NCI-H82 (cell line): ENCODE measurements at regions not wholly inside any gene's neighbourhood (a gene's known extent, or its start where the extent isn't known, plus 50 kb on each side); places are given as distances from the start of the nearest gene placed in this dataset.

Source experiments
- DNase-seq: peaks from one replicate; lab custom pipeline; 2025; lab: John Stamatoyannopoulos, UW

DNA sequence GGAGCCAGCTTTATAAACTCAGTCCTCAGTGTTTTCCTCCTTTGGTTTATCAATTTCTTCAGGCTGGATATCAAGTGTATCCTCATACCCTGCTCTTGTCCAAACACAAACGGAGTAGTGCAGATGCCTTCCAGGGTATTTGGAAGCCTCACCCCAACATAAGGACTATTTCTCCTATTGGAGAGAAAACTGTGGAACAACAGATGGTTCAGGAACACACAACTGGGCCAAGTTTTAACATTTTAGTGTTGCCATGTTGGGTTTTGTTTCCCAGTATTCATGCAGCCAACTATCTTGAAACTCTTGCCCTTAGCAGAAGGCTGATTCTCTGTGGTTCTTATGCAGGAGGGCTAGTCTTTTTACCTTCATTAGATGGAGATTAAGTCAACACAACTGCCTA, 398.1 kb downstream of the GABRB3 start:
- no peak for DNase-seq

DNA sequence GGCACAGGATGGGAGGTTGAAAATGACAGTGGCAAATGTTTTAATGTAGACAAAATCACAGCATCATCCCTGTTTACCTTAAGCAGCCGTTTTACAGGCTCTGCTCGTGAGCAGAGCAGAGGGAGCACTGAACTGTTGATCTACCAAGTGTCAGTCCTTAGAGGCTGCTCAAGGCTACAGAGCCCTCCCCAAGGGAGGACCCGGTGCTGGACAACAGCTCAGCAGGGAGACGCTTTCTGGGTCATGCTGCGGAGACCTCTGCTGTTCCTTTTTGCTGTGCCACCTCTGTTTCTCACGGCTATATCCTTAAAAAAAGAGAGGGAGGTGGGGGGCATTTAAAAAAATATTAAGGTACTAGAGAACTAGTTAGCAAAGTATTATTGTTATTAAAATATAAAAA, 400.2 kb downstream of the GABRB3 start:
- DNase-seq = no peak

DNA sequence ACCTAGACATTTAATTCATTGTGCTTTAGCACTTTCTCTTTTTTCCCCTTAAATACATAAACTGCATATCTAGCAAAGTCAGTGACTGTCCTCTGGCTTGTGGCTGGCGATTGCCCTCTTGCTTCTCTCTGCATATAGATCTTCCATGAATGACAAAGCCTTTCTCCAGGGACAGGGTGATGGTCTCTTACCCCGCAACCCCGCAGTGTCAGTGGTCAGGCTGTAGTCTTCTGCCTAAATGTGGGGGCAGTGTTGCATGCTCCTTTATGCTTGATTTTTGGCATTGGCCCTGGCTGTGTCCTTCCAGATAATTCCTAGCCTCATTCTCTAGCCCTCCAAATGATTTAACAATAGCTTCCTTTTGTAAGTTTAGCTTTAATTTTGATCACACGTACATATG, 407.8 kb downstream of the GABRB3 start:
- no peak for DNase-seq

DNA sequence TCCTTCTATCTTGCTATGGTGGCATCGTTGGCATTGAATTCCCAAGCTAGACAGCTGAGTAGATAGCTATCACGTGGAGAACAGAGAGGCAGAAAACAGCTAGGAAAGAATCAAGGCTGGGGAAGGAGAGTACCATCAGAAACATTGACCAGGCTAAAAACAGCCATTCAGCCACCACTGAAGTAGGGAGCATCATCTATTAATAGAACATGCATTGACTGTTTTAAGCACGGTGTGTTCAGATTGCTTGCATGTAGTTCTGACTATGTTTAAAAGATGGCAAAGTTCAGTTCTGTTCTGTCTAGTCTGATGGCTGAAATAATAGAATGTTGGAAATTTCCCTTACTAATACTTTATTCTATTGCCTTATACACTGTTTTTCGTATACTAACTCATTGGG, 413.0 kb downstream of the GABRB3 start:
- DNase-seq = no peak

DNA sequence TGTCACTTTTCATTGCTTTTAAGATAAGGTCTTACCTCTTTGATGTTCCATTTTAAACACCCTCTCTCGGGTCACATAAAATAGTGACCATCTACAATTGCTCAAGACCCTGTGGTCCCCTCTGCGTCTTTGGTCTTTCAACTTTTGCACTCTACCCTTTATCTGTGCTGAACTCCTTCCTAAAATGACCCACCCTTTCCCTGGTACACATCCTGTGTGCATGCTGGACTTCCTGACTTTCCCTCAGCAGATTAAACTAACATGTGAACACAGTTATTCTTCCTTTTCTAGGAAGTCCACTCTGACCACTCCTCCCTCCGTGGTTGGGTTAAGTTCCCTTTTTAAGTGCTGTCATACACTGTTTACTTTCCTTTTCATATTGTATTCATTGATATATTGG, 414.2 kb downstream of the GABRB3 start:
- DNase-seq = no peak

DNA sequence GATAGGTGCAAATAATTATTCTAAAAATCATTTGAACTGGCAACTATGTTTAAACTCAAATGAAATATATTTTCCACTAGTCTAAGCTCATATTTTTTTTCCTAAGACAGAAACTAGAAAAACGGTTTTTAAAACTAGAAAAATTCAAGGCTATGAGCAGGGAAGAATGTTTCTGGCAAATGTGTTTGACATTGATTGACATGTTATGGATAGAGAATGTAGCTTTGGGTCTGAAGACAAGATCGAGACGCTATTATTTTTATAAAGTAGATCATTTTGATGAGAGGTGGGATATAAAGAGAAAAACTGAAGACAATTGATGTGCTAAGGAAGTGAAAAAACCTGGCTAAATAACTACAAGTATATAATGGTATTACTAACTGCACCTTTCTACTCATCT, 415.2 kb downstream of the GABRB3 start:
- DNase-seq = no peak

DNA sequence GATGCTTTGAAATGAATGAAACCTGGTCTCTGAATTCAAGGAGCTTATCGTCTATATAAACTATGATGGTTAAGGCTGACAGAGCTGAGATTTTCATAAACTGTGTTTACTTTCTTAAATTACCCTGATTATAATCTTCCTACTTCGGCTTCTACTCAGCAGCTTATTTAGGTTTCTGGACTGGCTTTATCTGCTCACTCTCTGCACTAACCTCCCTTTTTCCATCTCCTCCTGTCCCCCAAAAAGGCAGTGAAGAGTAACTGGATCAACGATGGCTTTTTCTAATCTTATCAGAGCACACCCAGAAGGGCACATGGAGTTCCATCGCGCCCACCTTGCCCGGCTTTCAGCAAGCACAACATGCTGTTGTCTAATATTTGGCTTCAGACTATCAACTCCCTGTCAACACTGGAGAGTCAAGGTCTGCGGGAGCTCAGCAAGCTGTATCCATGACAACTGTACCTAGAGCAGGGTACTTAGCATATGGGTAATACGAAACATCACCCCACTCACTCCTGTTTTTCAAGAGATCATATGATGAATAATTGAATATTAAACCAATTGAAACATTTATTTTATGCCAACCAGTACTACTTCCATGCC, 417.3 kb downstream of the GABRB3 start:
- no peak for DNase-seq

DNA sequence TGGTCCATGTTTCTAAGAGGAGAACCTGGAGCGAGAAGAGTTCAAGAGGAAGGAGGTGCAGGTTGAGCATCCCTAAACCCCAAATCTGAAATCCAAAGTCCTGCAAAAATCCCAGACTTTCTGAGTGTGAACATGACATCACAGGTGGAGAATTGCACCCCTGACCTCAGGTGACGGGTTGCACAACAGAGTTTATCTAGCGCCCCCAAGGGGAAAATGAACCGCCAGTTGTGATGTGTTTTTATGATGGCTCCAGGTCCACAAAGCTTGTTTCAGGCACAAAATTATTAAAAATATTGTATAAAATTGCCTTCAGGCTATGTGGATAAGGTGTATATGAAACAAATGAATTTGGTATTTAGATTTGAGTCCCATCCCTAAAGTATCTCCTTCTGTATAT, 420.0 kb downstream of the GABRB3 start:
- no peak for DNase-seq

DNA sequence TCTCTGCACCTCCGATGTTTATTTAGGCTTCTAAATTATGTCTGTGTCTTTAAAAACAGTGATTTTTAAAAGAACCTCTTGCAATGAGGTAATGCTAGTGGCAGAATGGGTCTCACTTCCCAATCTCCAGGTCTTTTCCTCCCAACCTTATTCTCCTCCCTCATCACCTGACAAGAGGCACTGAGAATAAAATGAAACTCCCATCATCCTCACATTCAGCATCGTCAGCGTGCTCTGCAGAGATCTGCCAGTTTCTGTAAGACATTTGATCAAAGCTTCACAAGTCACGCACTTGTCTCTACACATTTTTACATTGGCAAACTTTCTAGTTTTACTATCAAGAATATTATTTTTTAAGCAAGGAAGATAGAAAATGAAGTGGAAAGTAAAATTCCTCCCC, 420.5 kb downstream of the GABRB3 start:
- DNase-seq = no peak

DNA sequence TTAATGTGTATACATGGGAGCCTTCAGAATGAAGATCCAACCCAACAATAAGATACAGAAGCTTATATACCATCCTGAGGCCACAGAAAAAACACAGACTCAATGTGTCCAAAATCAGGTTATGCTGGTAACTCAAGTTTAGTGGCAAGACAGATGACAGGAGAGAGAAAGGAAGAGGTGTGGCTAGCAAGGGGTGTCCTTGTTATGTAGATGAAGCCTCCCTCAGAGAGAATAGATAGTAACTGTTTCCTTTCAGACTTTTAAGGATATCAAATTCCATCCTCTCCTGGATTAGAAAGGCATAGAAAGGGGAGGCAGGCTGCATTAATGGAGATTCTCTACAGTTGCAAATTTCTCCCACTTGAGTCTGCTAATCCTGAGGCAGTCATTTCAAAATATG, 447.4 kb downstream of the GABRB3 start:
- no peak for DNase-seq

DNA sequence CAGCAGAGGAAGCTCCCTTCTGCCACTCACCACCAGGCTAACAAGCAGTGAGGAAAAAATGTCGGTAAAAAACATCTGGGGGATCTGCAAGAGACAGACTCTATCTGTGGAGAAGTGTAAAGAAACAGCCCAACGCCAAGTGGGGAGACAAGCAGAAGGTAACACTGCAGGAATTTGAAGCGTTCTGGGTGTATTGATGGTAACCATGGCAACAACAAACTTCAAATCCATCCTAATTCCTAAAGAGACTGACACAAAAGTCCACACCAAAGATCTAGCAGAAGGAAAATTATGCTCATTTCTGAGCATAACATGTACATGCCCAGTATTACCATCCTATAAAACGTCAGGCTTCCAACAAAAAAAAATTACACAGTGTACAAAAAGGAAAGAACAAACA, 449.3 kb downstream of the GABRB3 start:
- no peak for DNase-seq

DNA sequence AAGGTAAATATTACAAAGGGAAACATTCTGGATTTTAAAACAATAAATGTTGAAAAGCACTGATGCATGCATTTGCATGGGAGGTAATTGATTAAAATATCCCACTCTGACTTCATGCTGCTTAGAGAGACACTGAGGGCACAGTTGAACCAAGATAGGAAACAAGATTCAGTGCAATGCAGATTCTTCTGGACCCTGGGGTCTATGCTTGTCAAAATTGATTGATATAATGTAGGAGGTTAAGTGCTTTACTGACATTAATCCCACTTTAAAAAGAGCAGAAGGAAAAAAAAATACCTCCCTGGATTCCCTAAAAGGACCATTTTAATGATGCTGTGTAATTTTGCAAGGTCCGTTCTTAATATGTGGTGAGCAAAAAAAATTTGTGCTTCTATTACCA, 454.2 kb downstream of the GABRB3 start:
- no peak for DNase-seq

DNA sequence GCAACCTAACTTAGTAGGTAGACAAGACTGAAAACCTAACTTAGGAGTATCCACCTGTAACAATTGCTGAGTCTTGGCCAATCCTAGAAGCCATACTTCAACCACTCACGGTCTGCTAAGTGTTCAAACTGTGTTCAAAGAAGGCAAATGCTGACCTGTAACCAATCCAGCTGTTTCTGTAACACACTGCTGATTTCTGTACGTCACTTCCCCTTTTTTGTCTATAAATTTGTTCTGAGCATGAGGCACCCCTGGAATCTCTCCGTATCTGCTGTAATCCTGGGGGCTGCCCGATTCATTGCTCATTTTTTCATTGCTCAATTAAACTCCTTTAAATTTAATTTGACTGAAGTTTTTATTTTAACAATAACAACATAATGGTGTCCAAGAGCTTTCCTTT, 451.4 kb upstream of the ATP10A start:
- no peak for DNase-seq

DNA sequence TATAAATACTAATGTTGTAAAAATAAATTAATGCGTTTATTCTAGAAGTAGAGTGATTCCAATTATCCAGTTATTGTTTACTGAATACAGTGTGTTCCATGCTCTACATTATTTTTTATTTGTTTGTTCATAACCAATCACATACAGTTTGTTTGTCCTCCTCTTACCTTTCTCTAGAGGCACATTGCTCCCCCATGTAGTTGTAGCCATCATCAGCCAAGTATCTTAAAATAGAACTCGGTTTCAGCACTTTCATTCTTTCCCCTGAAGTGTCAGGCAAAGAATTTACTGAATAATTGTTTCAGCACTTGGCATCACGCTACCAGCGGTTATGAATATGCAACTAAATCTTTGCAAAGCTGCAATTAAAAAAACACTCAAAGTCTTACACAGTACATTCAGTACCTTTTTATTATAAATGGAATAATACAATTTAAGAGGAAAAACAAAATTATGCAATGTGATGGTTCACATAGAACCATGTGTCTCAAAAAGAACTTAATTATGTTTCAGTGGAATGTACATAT, 448.6 kb upstream of the ATP10A start:
- no peak for DNase-seq

DNA sequence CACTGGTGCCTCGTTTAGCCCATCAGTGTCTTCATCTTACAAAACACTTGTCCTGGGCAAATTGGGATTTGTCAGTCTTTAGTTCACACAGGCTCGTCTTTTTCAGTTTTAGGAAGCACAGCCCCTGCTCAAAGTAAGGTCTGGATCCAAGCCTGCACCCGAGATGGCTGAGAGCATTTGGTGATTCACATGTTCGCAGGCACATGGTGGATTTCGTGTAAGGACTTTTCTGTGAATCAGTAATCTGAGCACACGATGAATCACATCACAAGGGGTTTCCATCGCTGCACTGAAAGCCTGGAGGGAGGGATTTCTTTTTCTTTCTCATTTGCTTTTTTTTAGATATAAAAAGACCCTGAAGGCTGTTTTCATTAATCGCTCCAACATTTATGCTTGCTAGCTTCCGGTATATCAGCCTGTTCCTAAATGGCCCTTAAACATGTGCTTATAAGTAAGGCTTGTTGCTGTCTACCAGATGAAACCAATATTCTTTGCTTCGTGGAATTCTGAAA, 435.6 kb upstream of the ATP10A start:
- no peak for DNase-seq

DNA sequence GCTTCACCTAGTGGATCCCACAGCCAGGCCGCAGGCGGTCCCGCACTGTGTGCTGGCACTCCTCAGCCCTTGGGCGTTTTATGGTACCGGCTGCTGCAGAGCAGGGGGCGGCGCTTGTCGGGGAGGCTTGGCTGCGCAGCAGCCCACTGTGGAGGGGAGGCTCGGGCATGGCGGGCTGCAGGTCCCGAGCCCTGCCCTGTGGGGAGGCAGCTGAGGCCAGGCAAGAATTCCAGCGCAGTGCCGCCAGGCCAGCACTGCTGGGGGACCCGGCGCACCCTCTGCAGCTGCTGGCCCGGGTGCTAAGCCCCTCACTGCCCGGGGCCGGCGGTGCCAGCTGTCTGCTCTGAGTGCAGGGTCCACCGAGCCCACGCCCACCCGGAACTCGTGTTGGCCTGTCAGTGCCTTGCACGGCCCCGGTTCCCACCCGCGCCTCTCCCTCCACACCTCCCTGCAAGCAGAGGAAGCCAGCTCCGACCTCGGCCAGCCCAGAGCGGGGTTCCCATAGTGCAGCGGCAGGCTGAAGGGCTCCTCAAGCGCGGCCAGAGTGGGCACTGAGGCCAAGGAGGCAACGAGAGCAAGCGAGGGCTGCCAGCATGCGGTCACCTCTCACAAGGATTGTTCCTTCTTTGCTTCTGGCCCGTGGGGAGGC, 435.0 kb upstream of the ATP10A start:
- no peak for DNase-seq

DNA sequence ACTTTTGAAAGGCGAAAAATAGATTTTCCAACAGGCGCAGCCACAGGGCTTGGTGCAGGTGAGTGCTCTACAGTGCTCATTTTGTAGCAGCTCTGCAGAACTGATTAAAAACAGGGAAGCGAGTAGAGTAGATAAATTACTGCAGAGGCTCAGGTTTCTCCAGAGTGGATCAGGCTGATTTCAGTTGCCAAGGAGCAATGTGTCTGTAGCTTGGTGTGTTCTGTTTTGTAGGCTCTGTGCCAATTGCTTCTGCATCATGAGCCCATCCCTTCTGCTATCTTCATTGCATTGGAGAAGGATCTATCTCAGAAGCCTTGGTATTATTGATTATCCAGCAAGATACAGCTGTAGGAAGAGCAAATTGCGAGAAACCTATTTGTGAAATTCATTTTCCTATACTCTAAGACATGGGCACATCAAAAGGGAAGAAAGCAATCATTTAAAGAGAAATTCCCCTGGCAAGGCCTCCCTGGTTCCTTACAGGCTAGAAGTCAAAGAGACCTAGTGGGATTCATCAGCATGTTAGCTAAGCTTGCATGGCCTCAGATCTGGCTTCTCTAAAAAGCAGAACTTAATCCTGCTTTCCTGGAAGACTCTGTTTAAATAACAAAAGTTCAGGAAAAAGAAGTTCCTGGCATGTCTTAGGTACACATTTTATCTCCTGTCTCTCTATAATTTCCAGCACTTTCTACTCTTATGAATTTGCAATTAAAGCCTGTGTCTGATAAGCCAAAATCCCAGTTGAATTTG, 432.4 kb upstream of the ATP10A start:
- no peak for DNase-seq

DNA sequence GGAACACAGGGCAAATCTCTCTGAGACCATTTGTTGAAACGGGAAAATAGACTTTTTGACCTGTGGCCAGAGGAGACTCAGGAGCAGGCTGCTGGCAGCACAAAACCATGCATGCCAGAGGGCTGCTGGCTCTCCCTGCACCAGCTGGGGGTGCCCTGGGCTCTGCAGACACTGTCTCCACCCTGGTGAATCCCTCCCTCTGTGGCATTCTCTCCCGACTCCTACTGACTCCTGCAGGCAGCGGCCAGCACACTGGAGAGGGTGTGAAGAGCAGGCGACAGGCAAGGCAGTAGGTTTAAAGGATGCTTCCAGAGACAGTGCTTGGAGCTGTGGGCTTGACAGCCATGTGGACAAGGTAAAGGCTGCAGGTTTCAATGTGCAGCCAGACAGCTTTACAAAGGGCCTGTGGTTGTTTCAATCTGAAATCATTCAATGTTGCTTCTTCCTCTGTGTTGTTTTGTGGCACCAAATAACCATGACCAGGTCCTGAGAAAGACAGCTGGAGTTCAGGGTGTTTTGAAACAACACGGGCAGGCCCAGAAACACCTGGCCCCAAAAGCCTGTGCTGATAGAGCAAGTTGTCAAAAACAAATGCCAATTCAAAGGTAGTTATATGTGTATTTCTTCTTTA, 431.0 kb upstream of the ATP10A start:
- DNase-seq = no peak

DNA sequence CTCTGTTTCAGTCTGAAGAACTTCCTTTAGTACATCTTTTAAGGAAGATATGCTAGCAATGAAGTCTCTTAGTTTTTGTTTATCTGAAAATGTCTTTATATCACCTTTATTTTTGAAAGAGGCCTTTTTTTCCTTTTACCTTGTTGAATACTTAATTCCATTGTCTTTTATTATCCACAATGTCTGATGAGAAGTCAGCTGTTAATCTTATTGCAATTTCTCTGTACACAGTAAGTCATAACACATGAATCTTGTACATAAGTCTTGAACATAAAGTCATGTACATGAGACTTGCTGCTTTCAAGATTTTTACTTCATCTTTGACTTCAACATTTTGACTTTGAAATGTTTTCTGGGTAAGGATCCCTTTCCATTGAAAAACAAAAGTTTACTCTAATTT, 424.3 kb upstream of the ATP10A start:
- DNase-seq = no peak

DNA sequence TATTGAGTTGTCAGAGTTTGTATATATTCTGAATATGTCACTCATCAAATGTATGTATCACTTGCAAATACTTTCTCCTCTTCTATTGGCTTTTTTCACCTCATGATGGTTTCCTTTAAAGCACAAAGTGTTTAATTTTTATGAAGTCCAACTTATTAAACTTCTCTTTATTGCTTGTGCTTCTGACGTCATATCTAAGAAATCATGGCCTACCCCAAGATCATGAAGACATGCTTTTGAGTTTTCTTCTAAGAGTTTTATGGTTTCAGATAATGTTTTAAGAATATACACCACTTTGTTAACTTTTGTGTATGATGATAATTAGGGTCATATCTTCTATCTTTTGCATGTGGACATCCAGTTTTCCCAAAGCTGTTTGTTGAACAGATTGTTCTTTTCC, 417.2 kb upstream of the ATP10A start:
- no peak for DNase-seq

DNA sequence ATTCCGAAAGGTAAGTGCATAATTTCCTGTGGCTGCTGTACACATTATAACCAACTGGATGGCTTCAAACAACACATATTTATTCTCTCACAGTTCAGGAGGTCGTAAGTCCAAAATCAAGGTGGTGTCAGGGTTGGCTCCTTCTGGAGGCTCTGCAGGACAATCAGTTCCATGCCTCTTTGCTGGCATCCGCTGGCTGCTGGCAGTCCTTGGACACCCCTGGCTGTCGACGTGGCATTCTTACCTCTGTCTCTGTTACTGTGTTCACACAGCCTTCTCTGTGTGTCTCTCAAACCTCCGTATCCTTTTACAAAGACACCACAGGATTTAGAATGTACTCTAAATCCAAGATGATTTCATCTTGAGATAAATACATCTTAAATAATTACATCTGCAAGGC, 398.8 kb upstream of the ATP10A start:
- DNase-seq = no peak

DNA sequence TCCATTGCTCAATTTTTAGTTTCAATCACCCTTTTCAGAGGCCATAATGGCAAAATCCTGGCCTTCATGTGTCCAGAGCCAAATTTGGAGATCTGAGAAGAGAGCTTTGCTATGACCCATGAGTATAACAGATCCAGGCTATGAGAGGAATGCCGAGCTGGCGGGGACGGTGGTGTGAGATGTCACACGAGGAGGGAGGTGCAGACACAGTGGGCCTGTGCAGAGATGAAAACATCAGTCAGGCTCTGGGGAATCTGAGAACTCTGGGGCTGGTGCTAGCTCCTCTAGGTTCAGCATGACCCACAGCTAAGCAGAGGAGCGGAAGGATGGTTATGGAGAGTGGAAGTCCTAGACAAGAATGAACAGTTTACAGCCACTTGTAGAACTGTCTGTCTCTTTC, 398.3 kb upstream of the ATP10A start:
- no peak for DNase-seq
